ENCODE measurements at regions not wholly inside any gene's neighbourhood (a gene's known extent, or its start where the extent isn't known, plus 50 kb on each side); places are given as distances from the start of the nearest gene placed in this dataset.
A peak's percentile ranks its signal among the peaks of the same experiment; 100 is the strongest.

GRCh38 chr2:67002618-67003371 lies 394.3 kb upstream of the ETAA1 start:
- peak in 1 of 7 experiments; percentile 5 for TF ChIP-seq CTCF (IDR thresholded peaks at IDR 0.05)
- no peak for TF ChIP-seq POLR2A (IDR thresholded peaks at IDR 0.05)
